Progenitor cell of endocrine pancreas (in vitro differentiated cells): ENCODE measurements at regions not wholly inside any gene's neighbourhood (a gene's known extent, or its start where the extent isn't known, plus 50 kb on each side); places are given as distances from the start of the nearest gene placed in this dataset.

Experiments used
- DNase-seq: peaks from one replicate; pipeline ENCODE4 v3.0.0; 2021; ENCODE audit warnings: low spot score; ENCODE audit not compliant: unreplicated experiment
- H3K27ac Mint-ChIP-seq: 2 replicates; pipeline ENCODE4 v1.8.0; 2021; ENCODE audit warnings: mild to moderate bottlenecking, moderate library complexity, mixed read lengths
- H3K27me3 Mint-ChIP-seq: 2 replicates; pipeline ENCODE4 v1.8.0; 2021; ENCODE audit warnings: mixed read lengths
- H3K36me3 Mint-ChIP-seq: 2 replicates; pipeline ENCODE4 v1.8.0; 2022; ENCODE audit warnings: mixed read lengths; ENCODE audit not compliant: insufficient read depth
- H3K4me1 Mint-ChIP-seq: 2 replicates; pipeline ENCODE4 v1.8.0; 2021; ENCODE audit warnings: low read depth, mixed read lengths
- H3K4me3 Mint-ChIP-seq: 2 replicates; pipeline ENCODE4 v1.8.0; 2021; ENCODE audit warnings: low read depth, mild to moderate bottlenecking, moderate library complexity, mixed read lengths
- H3K9me3 Mint-ChIP-seq: 2 replicates; pipeline ENCODE4 v1.8.0; 2021; ENCODE audit warnings: low read depth, mixed read lengths
- CTCF ChIP-seq: fragments of 200-600 bp; sonication (generic); IDR thresholded peaks from one replicate; pipeline ENCODE4 v1.5.0; 2021; ENCODE audit warnings: antibody characterized with exemption, mild to moderate bottlenecking; ENCODE audit not compliant: unreplicated experiment

GRCh38 chr15:91407269-91407889 lies 307.3 kb downstream of the SV2B start:
- H3K27me3 Mint-ChIP-seq: no peaks in the 10 kb centered on the region
- H3K27ac Mint-ChIP-seq: peak overlapping the region; percentile 73
- DNase-seq: no peak
- H3K4me3 Mint-ChIP-seq: no peak overlapping the region
- H3K9me3 Mint-ChIP-seq: no peaks in the 10 kb centered on the region
- H3K4me1 Mint-ChIP-seq: peaks cover 13% of the 10 kb centered on the region
- H3K36me3 Mint-ChIP-seq: no peaks in the 10 kb centered on the region
- no peak for TF ChIP-seq CTCF

- H3K9me3 Mint-ChIP-seq: no peaks in the 10 kb centered on the region
- peak; percentile 10 for DNase-seq
- H3K27ac Mint-ChIP-seq: peak overlapping the region; percentile 90
- no peak overlapping the region for H3K4me3 Mint-ChIP-seq
- no peak for TF ChIP-seq CTCF
- no peaks in the 10 kb centered on the region for H3K27me3 Mint-ChIP-seq
- H3K36me3 Mint-ChIP-seq: no peaks in the 10 kb centered on the region
- peaks cover 15% of the 10 kb centered on the region for H3K4me1 Mint-ChIP-seq
Measured at GRCh38 chr15:91408476-91409076, 308.5 kb downstream of the SV2B start.

- H3K36me3 Mint-ChIP-seq: no peaks in the 10 kb centered on the region
- no peak overlapping the region for H3K4me3 Mint-ChIP-seq
- H3K4me1 Mint-ChIP-seq: peaks cover 15% of the 10 kb centered on the region
- H3K27ac Mint-ChIP-seq: no peak overlapping the region
- TF ChIP-seq CTCF: no peak
- H3K27me3 Mint-ChIP-seq: no peaks in the 10 kb centered on the region
- DNase-seq: no peak
- H3K9me3 Mint-ChIP-seq: no peaks in the 10 kb centered on the region
Measured at GRCh38 chr15:91409387-91409786, 309.3 kb downstream of the SV2B start.

- no peak for DNase-seq
- no peaks in the 10 kb centered on the region for H3K36me3 Mint-ChIP-seq
- no peak for TF ChIP-seq CTCF
- H3K4me1 Mint-ChIP-seq: peaks cover 15% of the 10 kb centered on the region
- no peak overlapping the region for H3K4me3 Mint-ChIP-seq
- no peaks in the 10 kb centered on the region for H3K27me3 Mint-ChIP-seq
- no peak overlapping the region for H3K27ac Mint-ChIP-seq
- H3K9me3 Mint-ChIP-seq: no peaks in the 10 kb centered on the region
Measured at GRCh38 chr15:91411586-91411985, 311.5 kb downstream of the SV2B start.

GRCh38 chr15:91412138-91412928 lies 312.3 kb downstream of the SV2B start:
- Mint-ChIP-seq H3K9me3 (no peaks in the 10 kb centered on the region), H3K36me3 (no peaks in the 10 kb centered on the region), H3K4me3 (no peak overlapping the region), H3K27ac (no peak overlapping the region), H3K4me1 (peaks cover 11% of the 10 kb centered on the region), H3K27me3 (no peaks in the 10 kb centered on the region)
- no peak for DNase-seq
- TF ChIP-seq CTCF: no peak
